Dedifferentiated amniotic fluid mesenchymal stem cell (primary cell): ENCODE measurements at regions not wholly inside any gene's neighbourhood (a gene's known extent, or its start where the extent isn't known, plus 50 kb on each side); places are given as distances from the start of the nearest gene placed in this dataset.
"Not testable (repeated sequence)": the region's sequence is repeated elsewhere in the genome, so short reads cannot be mapped to it uniquely, and the experiment has no call there.

ENCODE experiments used
- DNase-seq: peaks from one replicate; pipeline ENCODE4 v3.0.0-alpha.2; 2016; ENCODE audit errors: extremely low spot score

DNA sequence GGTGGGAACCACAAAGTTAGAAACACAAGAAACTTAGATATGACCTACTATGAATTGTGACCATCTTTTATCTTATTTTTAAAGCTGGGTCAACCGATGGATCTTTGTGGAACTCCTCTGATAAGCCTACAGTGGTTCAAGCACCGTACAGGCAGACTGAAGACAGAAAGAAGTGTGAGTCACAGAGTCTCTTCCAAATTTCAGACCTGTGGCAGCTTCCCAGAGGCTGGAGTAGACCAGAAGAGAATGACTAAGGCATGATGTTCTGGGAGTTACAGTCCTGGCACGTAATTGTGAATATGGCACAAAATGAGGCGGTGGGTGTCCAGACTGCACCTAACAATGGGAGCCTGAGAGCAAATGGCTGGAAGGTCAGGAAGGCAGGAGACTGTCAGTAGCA is 70.0 kb downstream of the LMO4 start:
- DNase-seq: no peak

DNA sequence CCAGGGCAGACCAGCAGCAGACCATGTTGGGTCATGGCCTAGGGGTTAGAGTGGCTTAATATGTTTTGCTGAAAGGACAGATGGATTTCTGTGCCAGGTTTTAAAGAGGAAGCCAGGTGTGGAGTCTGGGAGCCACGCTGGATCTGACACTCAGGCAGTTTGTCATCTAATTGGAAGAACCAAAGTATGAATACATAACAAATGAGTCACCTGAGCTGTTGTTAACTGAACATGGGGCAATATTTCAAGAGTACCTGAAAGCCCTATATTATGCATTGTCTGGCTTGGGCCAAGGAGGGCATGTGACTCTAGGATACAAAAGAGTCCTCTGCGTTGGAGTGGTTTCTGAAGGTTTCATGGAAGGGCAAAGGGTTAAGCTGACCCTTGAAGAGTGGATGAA is 70.6 kb downstream of the LMO4 start:
- DNase-seq: no peak

DNA sequence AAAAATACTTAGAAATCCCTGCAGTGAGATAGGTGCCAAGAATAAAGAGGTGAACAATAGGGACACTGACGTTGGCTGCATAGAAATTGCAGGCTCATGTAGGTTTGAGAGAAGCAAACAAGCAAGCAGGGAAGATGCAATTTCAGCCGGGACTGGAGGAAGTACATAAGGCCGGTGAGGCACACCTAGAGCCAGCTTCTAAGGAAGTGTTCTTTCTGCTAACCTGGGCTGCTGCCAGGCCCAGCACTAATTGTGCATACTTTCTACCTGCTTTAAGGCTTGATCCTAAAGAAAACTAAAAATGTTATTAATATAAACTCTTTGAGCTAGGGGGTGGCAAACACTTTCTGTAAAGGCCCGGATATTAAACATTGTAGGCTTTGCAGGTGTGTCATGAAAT is 71.0 kb downstream of the LMO4 start:
- DNase-seq: no peak

DNA sequence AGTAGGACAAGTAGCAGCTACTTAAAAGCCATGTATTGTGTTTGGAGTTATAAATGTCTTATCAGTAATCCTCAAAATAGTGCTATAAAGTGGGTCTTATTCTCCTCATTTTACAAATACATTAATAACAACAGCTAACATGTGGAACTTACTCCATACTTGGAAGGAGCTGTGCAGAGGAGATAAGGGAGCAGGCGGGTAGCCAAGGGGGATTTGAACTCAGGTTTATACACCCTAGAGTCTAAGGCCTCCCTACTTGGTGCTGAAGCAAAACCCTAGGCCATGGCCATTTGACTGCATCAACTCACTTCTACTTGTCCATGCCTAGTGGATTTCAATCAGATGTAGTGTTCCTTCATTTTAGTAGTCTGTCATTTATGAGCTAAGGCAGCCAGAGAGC is 72.1 kb downstream of the LMO4 start:
- no peak for DNase-seq

DNA sequence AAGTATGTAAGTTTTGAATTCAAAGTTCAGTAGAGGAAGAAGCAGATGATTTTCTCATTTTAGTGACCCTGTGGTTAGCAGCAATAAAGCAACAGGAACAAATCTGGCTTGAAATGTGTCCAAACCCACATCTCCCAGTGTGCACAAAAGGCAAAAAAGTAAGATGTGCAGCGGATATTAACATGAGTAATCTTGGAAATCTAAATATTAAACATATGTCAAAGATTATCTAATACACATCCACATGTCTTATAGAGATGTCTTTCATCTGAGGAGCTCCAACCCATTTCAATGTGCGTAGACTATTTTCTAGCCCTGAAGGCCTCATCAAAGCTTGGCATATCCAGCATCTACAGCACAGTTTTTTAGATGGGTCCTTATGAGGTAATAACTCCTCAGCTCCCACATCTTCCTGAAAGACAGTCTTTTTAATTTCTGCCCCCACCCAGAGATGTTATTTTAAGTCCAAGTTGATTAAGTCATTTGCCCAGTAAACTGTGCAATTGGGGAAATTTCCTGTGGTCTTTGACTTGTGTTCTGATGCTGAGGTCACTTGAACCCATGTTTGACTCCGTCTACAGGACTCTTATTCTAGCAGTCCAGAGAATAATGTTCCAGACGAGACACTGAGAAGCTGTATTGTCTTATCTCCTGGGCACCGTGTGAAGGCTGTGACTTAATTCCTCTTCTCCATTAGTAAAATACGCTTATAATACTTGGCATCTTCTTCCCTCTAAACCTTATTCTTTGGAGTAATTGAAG is 73.7 kb downstream of the LMO4 start:
- no peak for DNase-seq

DNA sequence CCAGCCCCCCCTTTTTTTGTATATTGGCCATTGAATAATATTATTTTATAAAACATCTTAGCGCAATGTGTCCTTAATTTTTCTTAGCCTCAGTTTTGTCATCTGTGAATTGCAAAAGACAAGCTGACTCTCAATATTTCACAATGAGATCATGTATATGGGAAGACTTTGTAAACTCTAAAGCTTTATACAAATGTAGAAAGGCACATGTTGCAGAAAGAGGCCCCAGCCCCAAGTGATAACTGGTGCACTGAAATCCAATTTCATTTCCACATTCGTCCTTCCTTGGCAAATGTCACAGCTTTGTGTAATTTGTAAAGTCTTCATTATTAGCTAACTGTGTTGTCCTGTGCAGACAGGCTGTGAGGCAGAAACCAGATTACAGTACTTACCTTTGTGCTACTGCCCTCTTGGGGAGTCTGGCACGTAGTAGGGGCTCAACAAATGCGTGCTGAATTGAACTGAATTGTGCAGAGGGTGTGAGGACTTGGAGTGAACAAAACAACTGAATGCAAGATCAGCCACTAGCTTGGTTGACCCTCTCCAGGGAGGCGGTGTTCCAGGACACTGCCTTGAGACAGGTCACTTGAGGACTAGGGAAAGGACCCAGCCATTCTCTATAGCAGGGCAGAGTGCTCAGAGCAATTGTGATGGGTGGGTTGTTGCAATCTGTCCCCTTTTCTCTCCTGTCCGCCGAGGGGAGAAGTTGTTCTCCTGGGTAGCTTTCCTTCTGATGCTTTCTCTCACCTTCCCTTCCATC is 74.6 kb downstream of the LMO4 start:
- DNase-seq: no peak

DNA sequence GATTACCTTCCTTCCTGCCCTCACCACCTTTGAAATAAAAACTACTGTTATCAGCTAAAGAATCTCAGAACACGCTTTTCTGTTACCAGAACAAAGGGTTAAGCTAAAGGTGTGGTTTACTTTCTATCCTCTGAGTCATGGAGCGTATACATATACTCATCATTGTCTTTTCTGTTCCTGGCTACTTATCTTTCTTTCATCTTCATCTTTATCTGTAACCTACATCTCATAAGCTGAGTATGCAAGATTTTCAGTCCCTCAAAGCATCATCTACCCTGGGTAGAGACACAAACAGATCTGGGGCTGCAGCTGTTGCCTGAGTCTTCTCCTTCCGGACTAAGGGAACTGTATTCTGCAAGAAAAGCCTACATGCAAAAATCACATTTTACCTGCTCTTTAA is 75.6 kb downstream of the LMO4 start:
- DNase-seq: no peak

DNA sequence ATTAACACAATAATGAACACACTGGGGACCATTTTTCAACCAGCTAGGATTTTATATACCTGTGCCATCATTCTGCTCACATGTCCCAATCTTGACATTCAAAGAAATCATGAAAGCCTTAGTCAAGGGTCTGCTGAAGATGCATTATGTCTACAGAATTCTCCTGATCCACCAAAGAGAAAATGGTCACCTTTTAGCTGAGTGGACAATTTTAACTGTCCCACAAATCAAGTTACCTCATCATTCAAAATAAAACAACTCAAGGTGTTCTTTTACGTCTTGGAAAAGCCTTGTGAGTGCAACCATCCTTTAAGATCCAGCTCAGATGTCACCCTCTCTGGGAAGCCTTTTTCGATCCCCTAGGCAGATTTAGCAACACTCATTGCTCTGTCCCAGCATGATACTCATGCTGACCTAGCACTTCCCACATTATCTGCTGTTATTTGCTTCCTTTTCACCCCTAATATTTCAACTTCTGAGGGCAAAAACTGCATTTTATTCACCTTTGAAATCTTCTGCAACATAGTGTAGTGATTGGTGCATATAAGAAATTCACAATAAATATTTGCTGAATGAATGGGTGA is 80.1 kb downstream of the LMO4 start:
- no peak for DNase-seq

DNA sequence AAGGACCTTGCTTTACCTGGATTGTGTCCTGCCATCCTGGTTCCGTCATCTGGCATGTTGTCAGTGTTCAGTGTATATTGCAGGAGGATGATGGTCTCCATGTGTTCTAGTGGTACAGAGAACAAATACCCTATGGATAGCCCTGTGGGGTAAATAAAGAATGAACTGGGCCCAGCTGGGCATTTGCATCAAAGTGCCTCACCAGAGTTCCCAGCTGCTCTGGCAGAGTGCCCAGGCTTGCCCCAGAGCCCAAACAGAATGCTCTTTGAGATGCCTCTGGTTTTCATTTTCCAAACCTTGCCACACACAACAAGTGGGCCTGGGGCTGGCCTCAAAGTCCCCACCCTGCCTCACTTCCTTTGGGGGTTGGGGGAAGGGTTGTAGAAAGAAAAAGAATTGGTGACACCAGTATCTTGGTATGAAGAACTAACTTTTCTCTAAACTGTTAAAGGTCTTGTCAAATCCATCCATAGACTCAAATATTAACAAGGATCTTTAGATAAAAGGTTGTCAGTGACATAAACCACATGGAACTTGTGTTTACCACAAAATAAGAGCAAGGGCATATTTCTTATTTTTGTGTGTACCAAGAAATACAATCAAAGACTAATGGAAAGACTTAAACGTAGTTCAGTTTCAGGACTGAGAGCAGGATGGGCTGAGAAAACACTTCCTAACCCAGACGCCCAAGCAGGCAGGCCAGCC is 82.2 kb downstream of the LMO4 start:
- no peak for DNase-seq

DNA sequence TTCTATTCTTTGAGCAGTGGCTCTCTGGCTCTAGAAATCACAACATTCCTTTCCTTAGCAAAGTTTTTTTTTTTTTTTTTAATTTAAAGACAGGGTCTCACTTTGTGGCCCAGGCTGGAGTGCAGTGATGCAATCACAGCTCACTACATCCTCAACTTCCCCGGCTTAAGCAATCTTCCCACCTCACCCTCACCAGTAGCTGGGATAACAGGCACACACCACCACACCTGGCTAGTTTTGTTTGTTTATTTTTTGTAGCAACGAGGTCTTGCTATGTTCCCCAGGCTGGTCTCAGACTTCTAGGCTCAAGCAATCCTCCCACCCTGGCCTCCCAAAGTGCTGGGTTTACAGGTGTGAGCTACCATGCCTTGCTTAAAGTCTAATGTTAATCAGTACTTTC is 85.2 kb downstream of the LMO4 start:
- DNase-seq: not testable (repeated sequence)

DNA sequence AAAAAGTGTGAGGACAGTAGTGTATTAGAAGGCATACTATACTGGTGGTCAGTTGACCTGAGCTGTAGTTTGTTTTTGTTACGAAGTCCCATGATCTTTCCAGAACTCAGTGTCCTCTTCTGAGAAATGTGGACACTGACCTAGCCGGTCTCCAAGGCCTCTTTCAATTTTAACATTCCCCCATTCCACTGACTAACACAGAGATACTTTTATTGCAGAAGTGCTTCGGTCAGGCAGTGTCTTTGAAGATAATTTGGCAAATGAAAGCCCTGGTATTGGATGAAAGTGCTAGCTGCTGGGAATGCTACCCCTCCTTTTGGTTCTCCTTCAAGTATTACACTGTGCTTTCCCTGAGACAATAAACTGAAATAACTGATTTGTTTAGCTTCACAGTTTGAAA is 89.4 kb downstream of the LMO4 start:
- no peak for DNase-seq

DNA sequence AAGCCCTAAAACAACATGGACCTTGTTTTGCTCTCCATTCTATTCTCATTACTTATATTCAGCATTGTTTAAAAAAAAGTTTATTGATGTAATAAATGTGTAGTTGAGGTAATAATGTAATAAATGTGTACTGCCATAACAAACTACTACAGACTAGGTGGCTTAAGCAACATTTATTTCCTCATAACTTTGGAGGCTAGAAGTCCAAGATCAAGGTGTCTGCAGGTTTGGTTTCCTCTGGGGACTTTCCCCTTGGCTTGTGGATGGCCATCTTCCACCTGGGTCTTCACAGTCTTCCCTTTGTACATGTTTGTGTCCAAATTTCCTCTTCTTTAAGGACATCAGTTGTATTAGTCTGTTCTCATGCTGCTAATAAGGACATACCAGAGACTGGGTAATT is 93.1 kb downstream of the LMO4 start:
- DNase-seq: no peak

DNA sequence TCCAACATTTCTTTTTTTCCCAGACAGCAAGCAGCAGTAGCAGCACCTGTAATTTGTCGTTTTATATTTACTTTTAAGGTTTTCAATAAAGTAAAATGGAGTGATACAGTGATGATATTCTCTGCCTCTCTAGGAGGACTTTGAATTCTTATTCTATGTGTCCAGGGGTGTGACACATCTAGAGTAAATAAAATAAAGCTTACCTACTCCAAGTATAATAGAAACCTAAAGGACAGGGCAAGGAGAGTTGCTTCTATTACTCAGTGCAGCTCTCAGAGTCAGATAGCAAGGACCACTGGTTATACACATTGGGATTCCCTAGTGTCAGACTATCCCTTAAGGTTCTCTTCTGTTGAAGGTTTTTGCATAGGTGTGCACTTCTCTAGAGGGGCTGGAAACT is 95.9 kb downstream of the LMO4 start:
- no peak for DNase-seq

DNA sequence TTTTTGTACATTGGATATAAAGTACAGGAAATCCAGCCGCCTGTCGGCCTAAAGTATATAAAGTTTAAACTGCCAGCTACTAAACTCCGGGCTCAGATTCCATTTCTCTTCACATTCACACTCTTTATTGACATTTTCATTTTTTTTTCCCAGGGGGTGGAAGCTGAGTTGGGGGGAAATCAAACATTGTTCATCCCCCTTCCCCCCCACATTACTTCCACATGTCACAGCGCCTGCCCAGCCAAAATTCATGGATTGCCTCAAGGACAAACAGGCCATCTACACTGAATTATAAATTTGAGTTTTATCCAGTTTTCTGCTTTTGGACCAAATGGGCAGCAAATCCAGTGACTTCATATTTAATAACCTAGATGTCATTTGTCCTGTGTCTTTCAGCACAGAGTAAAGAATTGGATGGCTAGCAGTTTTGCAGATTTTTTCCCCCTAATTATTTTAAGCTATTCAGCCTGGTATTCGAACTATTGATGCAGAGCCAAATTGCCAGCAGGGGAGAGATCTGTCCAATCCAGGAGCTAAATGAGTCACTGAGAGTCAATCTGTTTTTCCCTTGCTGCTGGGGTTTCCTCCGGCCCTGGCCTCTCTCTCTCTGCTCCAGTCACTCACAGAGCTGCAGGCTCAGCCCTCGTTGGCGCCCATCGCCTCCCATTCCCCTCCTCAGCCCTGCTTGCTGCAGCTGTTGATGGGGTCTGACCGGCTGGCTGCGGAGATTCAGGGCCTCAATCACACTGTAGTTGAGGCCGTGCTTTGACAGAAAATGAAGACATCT is 98.0 kb downstream of the LMO4 start:
- no peak for DNase-seq

DNA sequence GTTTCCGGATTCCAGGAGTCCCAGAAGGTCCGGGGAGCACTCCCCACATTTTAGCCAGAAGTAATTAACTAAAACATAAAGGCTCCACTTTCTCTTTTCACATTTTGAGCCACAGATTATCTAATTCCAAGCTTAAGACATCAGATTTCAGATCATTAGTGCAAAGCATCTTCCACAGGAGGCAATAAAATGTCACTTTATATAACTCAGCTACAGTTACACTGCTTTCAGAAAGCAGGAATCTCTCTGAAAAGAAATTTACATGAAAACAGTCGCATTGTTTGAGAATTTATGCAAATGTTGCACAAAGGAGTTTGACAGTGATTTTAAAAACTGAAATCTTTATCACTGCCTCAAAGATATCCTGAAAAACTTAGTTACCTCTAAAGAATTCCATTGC is 99.7 kb downstream of the LMO4 start:
- no peak for DNase-seq

DNA sequence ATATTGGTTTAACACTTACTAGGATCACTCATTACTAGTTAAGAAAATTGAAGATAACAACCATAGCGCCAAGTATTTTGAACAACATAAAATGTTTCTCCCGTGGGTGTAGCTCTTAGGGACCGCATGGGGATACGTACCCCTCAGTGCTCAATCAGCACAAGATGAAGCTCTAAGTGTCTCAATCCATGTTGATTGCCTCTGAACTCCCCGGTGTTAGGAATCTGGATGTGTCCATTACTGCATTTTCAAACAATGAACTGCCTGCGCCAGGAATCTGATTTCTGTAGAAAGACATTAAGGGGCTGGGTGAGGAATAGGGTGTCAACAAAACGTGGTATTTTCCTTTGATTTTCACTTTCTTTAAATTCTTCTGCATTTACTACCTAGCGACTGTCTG is 100.2 kb downstream of the LMO4 start:
- no peak for DNase-seq

DNA sequence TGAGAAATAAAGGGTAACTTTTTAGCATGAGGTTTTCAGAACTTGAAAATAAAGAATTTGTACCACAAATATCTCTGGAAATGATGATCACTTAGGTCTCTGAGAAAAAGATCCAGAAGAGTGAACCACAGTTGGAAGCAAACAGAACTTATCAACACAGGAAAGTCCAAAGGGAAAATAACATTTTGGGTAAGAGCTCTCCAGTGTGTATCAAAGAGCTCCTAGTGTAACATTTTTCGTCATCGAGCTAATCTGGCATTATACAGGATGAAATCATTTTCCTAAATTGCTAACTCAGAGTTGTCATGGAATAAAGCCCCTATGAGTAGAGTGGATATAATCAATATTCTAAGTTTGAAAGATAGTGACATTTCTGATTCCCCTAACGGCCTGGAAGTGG is 104.0 kb downstream of the LMO4 start:
- no peak for DNase-seq

DNA sequence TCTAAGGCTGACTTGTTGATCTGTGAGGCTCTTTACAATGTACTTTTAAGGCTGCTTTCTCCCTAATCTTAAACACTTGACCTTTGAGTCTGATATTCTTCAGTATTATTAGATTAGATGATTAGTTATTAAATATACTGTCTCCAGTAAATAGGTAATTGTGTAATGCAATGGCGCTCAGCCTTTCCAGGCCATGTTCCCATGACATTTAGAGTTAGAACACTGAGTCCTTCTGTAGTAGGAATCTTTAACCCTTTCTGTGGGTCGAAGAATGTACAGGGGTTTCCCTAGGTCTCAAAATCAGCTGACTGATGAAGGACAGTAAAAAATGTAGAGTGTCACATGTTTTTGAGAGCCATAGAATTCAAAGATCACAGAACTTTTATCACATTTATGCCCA is 104.4 kb downstream of the LMO4 start:
- not testable (repeated sequence) for DNase-seq

DNA sequence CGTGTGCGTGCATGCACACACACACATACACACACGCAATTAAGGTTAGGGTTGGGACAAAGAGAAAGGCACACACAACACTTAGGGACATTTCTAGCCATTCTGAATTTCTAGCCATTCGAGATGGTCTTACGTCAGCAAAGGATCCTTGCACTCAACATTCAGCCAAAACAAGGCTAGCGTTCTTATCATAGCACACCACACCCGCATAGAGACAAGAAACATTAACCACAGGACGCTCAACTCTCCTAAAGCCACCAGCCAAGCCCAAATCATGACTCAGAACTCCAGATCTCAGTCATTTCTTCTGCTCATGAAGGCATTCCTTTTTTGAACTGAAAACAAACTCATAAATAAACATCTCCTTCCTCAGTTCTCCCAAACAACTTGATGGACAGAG is 106.8 kb downstream of the LMO4 start:
- DNase-seq: no peak

DNA sequence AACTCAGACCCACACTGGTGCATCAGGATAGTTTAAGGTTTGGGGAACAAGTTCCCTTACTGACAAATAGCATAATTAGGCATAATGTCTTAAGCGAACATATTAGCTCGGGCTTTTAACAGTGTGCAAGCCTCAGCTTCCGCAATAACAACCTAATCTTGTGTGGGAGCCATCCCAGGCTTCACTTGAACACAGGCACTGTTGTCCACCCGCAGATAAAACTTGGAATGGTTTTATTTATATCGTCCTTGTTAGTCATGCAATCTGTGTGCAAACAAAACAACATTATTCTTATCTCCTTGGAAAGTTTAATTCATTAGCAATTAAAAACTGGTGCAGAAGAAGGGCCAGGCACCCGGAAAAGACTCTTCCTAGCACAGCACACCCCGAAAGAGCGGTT is 107.4 kb downstream of the LMO4 start:
- not testable (repeated sequence) for DNase-seq

DNA sequence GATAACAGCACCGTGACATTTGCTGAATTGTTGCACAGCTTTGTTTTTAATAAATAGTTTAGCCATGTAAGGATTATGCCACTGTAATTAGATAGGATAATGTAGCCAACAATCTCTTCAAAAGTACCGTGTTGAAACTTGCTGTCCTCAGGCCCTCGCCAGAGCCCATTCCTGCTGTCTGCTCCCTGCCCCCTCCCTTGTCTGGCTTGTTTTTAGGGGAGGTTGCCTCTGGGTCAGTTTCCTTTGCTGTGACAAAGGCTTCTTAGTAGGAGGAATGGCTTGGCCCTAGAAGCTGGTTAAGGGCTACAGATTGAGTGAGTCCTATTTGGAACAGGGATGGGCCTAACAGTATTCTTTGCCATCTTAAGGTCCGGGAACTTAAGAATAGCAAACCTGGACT is 107.9 kb downstream of the LMO4 start:
- no peak for DNase-seq
